ENCODE measurements at regions not wholly inside any gene's neighbourhood (a gene's known extent, or its start where the extent isn't known, plus 50 kb on each side); places are given as distances from the start of the nearest gene placed in this dataset.

- TF ChIP-seq CTCF (IDR thresholded peaks at IDR 0.05): no peak
- TF ChIP-seq POLR2A (IDR thresholded peaks at IDR 0.05): no peak
Measured at GRCh38 chr21:14759285-14759684, 213.2 kb upstream of the SAMSN1 start.
